Endodermal cell (in vitro differentiated cells): ENCODE measurements at regions not wholly inside any gene's neighbourhood (a gene's known extent, or its start where the extent isn't known, plus 50 kb on each side); places are given as distances from the start of the nearest gene placed in this dataset.

Experiments used
- DNase-seq: peaks from one replicate; pipeline ENCODE4 v3.0.0-alpha.2; 2017
- H3K27ac ChIP-seq: 2 replicates; pipeline ENCODE4 v1.5.1; 2013; ENCODE audit warnings: mild to moderate bottlenecking, low read depth, low read length, moderate library complexity
- H3K27me3 ChIP-seq: 2 replicates; pipeline ENCODE4 v1.6.1; 2013; ENCODE audit warnings: mild to moderate bottlenecking, low read length, moderate library complexity; ENCODE audit not compliant: insufficient read depth, control insufficient read depth, poor library complexity, severe bottlenecking
- H3K36me3 ChIP-seq: 2 replicates; pipeline ENCODE4 v1.7.0; 2013; ENCODE audit warnings: mild to moderate bottlenecking, low read length, moderate library complexity; ENCODE audit not compliant: control insufficient read depth, insufficient read depth
- H3K4me1 ChIP-seq: one replicate; pipeline ENCODE4 v1.7.0; 2013; ENCODE audit warnings: low read length; ENCODE audit not compliant: control insufficient read depth, insufficient read depth
- H3K4me3 ChIP-seq: 2 replicates; pipeline ENCODE4 v1.5.1; 2013; ENCODE audit warnings: mild to moderate bottlenecking, low read length, moderate library complexity
- H3K9ac ChIP-seq: 2 replicates; pipeline ENCODE4 v1.6.1; 2013; ENCODE audit warnings: mild to moderate bottlenecking, low read length, moderate library complexity; ENCODE audit not compliant: poor library complexity, severe bottlenecking; ENCODE audit errors: extremely low read depth
- H3K9me3 ChIP-seq: 2 replicates; pipeline ENCODE4 v1.6.1; 2013; ENCODE audit warnings: mild to moderate bottlenecking, low read length, moderate library complexity; ENCODE audit not compliant: control insufficient read depth
- H3K27ac Mint-ChIP-seq: 2 replicates; pipeline ENCODE4 v1.8.0; 2020; ENCODE audit warnings: mixed read lengths
- H3K27me3 Mint-ChIP-seq: 2 replicates; pipeline ENCODE4 v1.8.0; 2021; ENCODE audit warnings: mild to moderate bottlenecking, mixed read lengths; ENCODE audit not compliant: insufficient read depth
- H3K36me3 Mint-ChIP-seq: 2 replicates; pipeline ENCODE4 v1.8.0; 2020; ENCODE audit warnings: low read depth, mixed read lengths
- H3K4me1 Mint-ChIP-seq: 2 replicates; pipeline ENCODE4 v1.8.0; 2020; ENCODE audit warnings: mixed read lengths
- H3K4me3 Mint-ChIP-seq: 2 replicates; pipeline ENCODE4 v1.8.0; 2020; ENCODE audit warnings: mild to moderate bottlenecking, moderate library complexity, mixed read lengths
- H3K9me3 Mint-ChIP-seq: 2 replicates; pipeline ENCODE4 v1.8.0; 2020; ENCODE audit warnings: mild to moderate bottlenecking, mixed read lengths
- CTCF ChIP-seq: fragments of 200-600 bp; sonication (generic); conservative IDR thresholded peaks from 2 replicates; pipeline ENCODE4 v1.5.0; 2021; ENCODE audit warnings: antibody characterized with exemption, mild to moderate bottlenecking
- WGBS, 2 experiments: methylation state at CpG; one replicate each; pipeline versions ENCODE4 v1.1.5 to v1.1.7; 2013; ENCODE audit warnings: missing lambda C conversion rate in 2 of 2, mixed read lengths in 1 of 2; ENCODE audit not compliant: insufficient coverage in 1 of 2, insufficient read length in 1 of 2; 5-methylcytosine and 5-hydroxymethylcytosine counted together

GRCh38 chr14:78074561-78074960, 95.6 kb upstream of the NRXN3 start:
- TF ChIP-seq CTCF = no peak
- Mint-ChIP-seq H3K4me3 (no peak overlapping the region), H3K4me1 (peaks cover 2% of the 10 kb centered on the region), H3K36me3 (no peaks in the 10 kb centered on the region), H3K9me3 (no peaks in the 10 kb centered on the region), H3K27me3 (no peaks in the 10 kb centered on the region), H3K27ac (no peak overlapping the region)
- Histone ChIP-seq H3K36me3 (no peaks in the 10 kb centered on the region), H3K27ac (no peak overlapping the region), H3K27me3 (no peaks in the 10 kb centered on the region), H3K4me3 (no peak overlapping the region), H3K4me1 (no peaks in the 10 kb centered on the region), H3K9ac (no peak overlapping the region), H3K9me3 (no peaks in the 10 kb centered on the region)
- WGBS, 2 experiments = 79 to 100% methylated on average over 1 to 5 of the region's 5 CpGs
- peak; percentile 31 for DNase-seq

GRCh38 chr14:78075033-78075432, 95.1 kb upstream of the NRXN3 start:
- Histone ChIP-seq H3K9ac (no peak overlapping the region), H3K4me1 (no peaks in the 10 kb centered on the region), H3K9me3 (no peaks in the 10 kb centered on the region), H3K36me3 (no peaks in the 10 kb centered on the region), H3K27me3 (no peaks in the 10 kb centered on the region), H3K27ac (no peak overlapping the region), H3K4me3 (no peak overlapping the region)
- Mint-ChIP-seq H3K4me1 (peaks cover 2% of the 10 kb centered on the region), H3K27me3 (no peaks in the 10 kb centered on the region), H3K27ac (no peak overlapping the region), H3K9me3 (no peaks in the 10 kb centered on the region), H3K4me3 (no peak overlapping the region), H3K36me3 (no peaks in the 10 kb centered on the region)
- peak; percentile 44 for DNase-seq
- WGBS, 2 experiments = 85 to 92% methylated on average over 2 to 4 of the region's 4 CpGs
- no peak for TF ChIP-seq CTCF

GRCh38 chr14:78075555-78076277, 94.5 kb upstream of the NRXN3 start:
- Histone ChIP-seq H3K9ac (no peak overlapping the region), H3K9me3 (no peaks in the 10 kb centered on the region), H3K4me3 (no peak overlapping the region), H3K27ac (no peak overlapping the region), H3K36me3 (no peaks in the 10 kb centered on the region), H3K4me1 (no peaks in the 10 kb centered on the region), H3K27me3 (no peaks in the 10 kb centered on the region)
- Mint-ChIP-seq H3K36me3 (no peaks in the 10 kb centered on the region), H3K4me3 (no peak overlapping the region), H3K9me3 (no peaks in the 10 kb centered on the region), H3K27ac (no peak overlapping the region), H3K4me1 (peaks cover 2% of the 10 kb centered on the region), H3K27me3 (no peaks in the 10 kb centered on the region)
- no peak for TF ChIP-seq CTCF
- 91 to 98% methylated on average over 7 to 9 of the region's 9 CpGs for WGBS, 2 experiments
- DNase-seq = peak; percentile 27
